ENCODE measurements at regions not wholly inside any gene's neighbourhood (a gene's known extent, or its start where the extent isn't known, plus 50 kb on each side); places are given as distances from the start of the nearest gene placed in this dataset.
A peak's percentile ranks its signal among the peaks of the same experiment; 100 is the strongest.

GRCh38 chr4:140809676-140810075, 53.5 kb upstream of the TBC1D9 start:
- H3K27ac ChIP-seq (ENCODE audit: low read depth, low read length), result no peak overlapping the region
- H3K79me2 ChIP-seq (ENCODE audit: insufficient read depth, low read length), result no peaks in the 10 kb centered on the region
- peak overlapping the region; percentile 29 for H3K4me2 ChIP-seq (ENCODE audit: low read depth, low read length, poor library complexity, severe bottlenecking)
- no peak overlapping the region for H3K9ac ChIP-seq (ENCODE audit: low read length)
- no peaks in the 10 kb centered on the region for H3K9me3 ChIP-seq (ENCODE audit: insufficient read depth, low read length)
- no peak overlapping the region for H3K4me3 ChIP-seq (ENCODE audit: insufficient read depth, low read length, poor library complexity, severe bottlenecking)
- TF ChIP-seq CTCF (IDR thresholded peaks at IDR 0.05; ENCODE audit: insufficient read depth, low read length, poor library complexity, severe bottlenecking) (no peak), EZH2phosphoT487 (conservative IDR thresholded peaks at IDR 0.05; ENCODE audit: low read length) (no peak)
- H3F3A ChIP-seq (ENCODE audit: insufficient read depth), result peaks cover 6% of the 10 kb centered on the region
- no peaks in the 10 kb centered on the region for H3K9me2 ChIP-seq (replicated peaks; ENCODE audit: insufficient read depth, low read length)
- H4K20me1 ChIP-seq (ENCODE audit: low read depth, low read length), result no peaks in the 10 kb centered on the region
- no peaks in the 10 kb centered on the region for H3K36me3 ChIP-seq (ENCODE audit: low read length)
- peak overlapping the region; percentile 54 for H2AFZ ChIP-seq (ENCODE audit: low read depth, low read length, severe bottlenecking)
- no peaks in the 10 kb centered on the region for H3K27me3 ChIP-seq (ENCODE audit: low read length)

DNA sequence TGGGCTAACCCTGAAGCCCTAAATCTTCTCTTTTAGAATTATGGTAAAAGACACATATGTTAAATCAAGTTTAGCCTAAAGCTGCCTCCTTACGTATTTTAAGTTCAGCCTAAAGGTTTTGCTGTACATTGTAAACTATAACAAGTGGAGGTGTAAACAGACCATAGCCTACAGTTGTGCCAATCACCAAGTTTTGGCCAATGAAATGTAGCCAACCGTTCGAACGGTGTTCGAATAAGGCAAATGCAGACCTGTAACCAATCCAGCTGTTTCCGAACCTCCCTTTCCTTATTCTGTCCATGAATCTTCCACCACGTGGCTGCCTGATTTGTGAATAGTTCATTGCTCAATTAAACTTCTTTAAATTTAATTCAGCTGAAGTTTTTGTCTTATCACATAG, 52.1 kb upstream of the TBC1D9 start:
- TF ChIP-seq EZH2phosphoT487 (conservative IDR thresholded peaks at IDR 0.05; ENCODE audit: low read length), result no peak
- no peak for TF ChIP-seq CTCF (IDR thresholded peaks at IDR 0.05; ENCODE audit: insufficient read depth, low read length, poor library complexity, severe bottlenecking)
- peak overlapping the region; percentile 94 for H3K27ac ChIP-seq (ENCODE audit: low read depth, low read length)
- H2AFZ ChIP-seq (ENCODE audit: low read depth, low read length, severe bottlenecking), result peak overlapping the region; percentile 45
- H4K20me1 ChIP-seq (ENCODE audit: low read depth, low read length), result no peaks in the 10 kb centered on the region
- H3F3A ChIP-seq (ENCODE audit: insufficient read depth), result peaks cover 6% of the 10 kb centered on the region
- no peaks in the 10 kb centered on the region for H3K9me3 ChIP-seq (ENCODE audit: insufficient read depth, low read length)
- peak overlapping the region; percentile 71 for H3K4me2 ChIP-seq (ENCODE audit: low read depth, low read length, poor library complexity, severe bottlenecking)
- no peaks in the 10 kb centered on the region for H3K36me3 ChIP-seq (ENCODE audit: low read length)
- no peaks in the 10 kb centered on the region for H3K79me2 ChIP-seq (ENCODE audit: insufficient read depth, low read length)
- H3K9me2 ChIP-seq (replicated peaks; ENCODE audit: insufficient read depth, low read length), result no peaks in the 10 kb centered on the region
- H3K9ac ChIP-seq (ENCODE audit: low read length), result 0 out of 2 replicates have a peak overlapping the region, but pooled peaks have one; percentile 1
- no peaks in the 10 kb centered on the region for H3K27me3 ChIP-seq (ENCODE audit: low read length)
- H3K4me3 ChIP-seq (ENCODE audit: insufficient read depth, low read length, poor library complexity, severe bottlenecking), result no peak overlapping the region

DNA sequence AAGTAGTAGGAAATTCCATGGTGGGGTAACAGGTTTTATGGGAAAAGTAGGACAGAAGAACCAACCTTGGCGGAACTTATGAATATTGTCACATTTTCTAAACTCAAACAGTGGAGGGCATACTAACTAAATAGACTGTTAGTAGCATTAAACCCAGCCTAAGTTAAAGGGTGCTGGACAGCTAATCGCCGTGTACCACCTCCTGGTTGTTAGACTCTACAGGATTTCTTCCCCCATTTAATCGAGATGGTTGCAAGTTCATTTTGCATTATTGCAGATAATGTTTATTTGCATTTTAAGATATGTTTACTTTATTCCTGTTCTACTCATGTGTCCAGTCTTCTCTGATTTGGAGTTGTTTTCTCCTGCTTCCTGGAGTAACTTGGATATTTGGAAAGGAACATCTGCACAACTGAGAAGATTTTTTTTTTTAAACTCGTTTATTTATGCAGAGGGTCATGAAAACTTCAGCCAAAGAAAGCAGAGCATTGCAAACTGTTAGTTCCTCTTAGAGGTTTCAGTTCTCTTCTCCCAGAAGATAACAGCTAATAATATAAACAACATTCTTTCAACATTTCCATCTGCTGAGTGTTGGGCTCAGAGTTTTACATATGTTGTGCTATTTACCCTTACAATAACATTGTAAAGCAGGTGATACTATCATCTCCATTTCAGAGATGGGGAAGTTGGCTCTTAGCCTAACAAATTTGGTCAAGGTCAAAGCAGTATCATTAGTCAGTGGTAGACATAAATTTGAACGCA, 51.5 kb upstream of the TBC1D9 start:
- Histone ChIP-seq H3K36me3 (ENCODE audit: low read length) (no peaks in the 10 kb centered on the region), H3K9me2 (replicated peaks; ENCODE audit: insufficient read depth, low read length) (no peaks in the 10 kb centered on the region), H2AFZ (ENCODE audit: low read depth, low read length, severe bottlenecking) (peak overlapping the region; percentile 45), H3K27ac (ENCODE audit: low read depth, low read length) (peak overlapping the region; percentile 94), H3F3A (ENCODE audit: insufficient read depth) (peaks cover 6% of the 10 kb centered on the region), H3K4me3 (ENCODE audit: insufficient read depth, low read length, poor library complexity, severe bottlenecking) (no peak overlapping the region), H3K9ac (ENCODE audit: low read length) (0 out of 2 replicates have a peak overlapping the region, but pooled peaks have one; percentile 4), H4K20me1 (ENCODE audit: low read depth, low read length) (no peaks in the 10 kb centered on the region), H3K9me3 (ENCODE audit: insufficient read depth, low read length) (no peaks in the 10 kb centered on the region), H3K27me3 (ENCODE audit: low read length) (no peaks in the 10 kb centered on the region), H3K4me2 (ENCODE audit: low read depth, low read length, poor library complexity, severe bottlenecking) (peak overlapping the region; percentile 71), H3K79me2 (ENCODE audit: insufficient read depth, low read length) (no peaks in the 10 kb centered on the region)
- TF ChIP-seq CTCF (IDR thresholded peaks at IDR 0.05; ENCODE audit: insufficient read depth, low read length, poor library complexity, severe bottlenecking), result no peak
- TF ChIP-seq EZH2phosphoT487 (conservative IDR thresholded peaks at IDR 0.05; ENCODE audit: low read length), result no peak
